ENCODE measurements at regions not wholly inside any gene's neighbourhood (a gene's known extent, or its start where the extent isn't known, plus 50 kb on each side); places are given as distances from the start of the nearest gene placed in this dataset.

DNA sequence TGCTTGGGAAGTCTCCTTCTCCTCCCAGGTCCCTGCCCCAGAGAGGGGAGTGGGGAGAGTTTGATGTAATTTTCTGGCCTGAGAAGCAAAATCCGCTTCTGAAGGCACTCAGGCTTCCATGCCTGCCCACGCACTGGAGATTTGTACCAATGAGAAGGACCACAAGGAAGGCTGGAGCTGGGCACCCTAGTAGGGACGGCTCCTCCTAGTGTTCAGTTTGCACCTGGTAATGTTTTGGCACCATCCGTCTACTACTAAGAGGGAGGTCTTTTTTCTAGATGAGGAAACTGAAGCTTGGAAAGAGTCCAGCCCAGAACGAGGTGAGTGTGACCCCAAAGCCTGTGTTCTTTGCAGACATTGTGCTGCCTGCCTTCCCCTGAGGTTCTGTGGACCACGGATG is 83.6 kb upstream of the NLRP1 start:
- no peak for TF ChIP-seq EZH2 (IDR thresholded peaks at IDR 0.05; ENCODE audit: low read depth)
- no peak; the same call in 1 of the 2 replicates for TF ChIP-seq CTCF (conservative IDR thresholded peaks at IDR 0.05)
